HK-2 (cell line): ENCODE measurements at regions not wholly inside any gene's neighbourhood (a gene's known extent, or its start where the extent isn't known, plus 50 kb on each side); places are given as distances from the start of the nearest gene placed in this dataset.
"Not testable (repeated sequence)": the region's sequence is repeated elsewhere in the genome, so short reads cannot be mapped to it uniquely, and the experiment has no call there.

ENCODE experiments used
- DNase-seq: peaks from one replicate; pipeline ENCODE4 v3.0.0-alpha.2; 2018; ENCODE audit not compliant: unreplicated experiment

DNA sequence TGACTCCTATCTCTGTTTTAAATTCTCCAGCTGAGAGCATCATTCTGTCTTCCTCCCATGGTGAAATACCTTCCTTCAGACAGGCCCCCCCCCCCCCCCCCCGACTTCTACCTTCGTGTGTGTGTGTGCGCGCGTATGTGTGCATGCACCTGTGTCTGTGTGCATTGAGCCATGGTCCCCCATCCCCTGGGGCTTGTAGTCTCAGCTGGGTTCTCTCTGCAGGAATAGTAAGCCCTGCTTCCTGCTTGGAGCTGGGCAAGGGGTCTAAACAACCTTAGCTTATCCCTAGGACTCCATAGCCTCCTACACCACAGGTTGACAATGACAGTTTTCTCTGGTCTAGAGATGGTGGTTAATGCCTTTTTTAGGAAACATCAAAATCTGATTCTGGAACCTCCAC is 427.5 kb upstream of the KLHL29 start:
- no peak for DNase-seq

DNA sequence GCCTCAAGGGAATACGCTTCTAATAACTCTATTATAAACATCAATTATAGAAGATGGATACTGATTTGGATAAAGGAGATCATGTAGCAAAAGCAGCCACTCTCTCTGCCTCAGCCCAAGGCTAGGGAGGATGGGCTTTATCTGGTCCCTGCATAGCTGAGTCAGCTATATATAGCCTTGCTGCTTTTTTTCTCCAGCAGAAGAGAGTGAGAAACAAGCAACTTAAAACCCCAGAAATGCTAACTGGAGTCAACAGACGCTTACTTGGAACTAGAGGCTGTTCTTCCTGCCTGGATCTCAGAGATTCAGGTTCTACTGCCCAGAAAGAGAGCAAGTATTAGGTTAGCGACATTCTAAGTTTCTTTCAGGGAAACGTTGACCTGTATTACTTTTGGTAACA is 426.7 kb upstream of the KLHL29 start:
- DNase-seq = no peak

DNA sequence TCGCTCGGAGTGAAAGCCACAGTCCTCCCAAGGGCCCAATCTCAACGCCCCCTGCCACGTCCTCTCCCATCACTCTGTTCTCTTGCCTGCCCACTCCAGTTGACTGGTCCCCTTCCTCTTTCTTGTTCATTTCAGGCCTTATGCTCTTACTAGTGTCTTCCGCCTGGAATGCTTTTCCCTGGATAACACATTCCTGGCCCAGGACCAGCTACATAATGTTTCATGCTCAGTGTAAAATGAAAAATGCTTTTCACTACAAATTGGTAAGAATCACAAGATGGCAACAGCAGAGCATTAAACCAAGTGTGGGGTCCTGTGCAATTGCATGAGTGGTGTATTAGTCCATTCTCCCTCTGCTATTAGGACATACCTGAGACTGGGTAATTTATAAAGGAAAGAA is 417.2 kb upstream of the KLHL29 start:
- DNase-seq = no peak

DNA sequence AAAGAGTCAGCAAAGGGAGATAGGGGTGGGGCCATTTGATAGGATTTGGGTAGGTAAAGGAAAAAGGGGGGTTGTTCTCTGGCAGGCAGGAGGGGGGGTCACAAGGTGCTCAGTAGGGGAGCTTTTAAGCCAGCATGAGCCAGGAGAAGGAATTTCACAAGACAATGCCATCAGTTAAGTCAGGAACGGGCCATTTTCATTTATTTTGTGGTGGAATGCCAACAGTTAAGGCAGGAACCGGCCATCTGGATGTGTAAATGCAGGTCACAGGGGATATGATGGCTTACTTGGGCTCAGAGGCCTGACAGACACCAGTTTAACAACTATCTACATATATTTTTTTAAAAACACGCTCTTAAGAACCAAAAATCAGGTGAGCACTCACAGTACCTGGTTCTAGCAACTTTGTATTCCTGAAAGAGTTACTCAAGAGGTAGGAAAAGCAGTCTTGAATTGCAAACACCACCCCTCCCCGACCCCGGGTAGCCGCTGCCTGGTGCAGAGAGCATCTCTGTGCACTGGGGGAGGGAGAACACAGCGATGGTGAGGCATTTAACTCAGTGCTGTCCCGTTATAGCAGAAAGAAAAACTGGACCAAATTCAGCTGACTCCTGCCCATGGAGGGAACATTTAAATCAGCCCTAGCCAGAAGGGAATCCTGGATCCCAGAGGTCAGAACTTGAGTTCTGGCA is 414.5 kb upstream of the KLHL29 start:
- DNase-seq = no peak

DNA sequence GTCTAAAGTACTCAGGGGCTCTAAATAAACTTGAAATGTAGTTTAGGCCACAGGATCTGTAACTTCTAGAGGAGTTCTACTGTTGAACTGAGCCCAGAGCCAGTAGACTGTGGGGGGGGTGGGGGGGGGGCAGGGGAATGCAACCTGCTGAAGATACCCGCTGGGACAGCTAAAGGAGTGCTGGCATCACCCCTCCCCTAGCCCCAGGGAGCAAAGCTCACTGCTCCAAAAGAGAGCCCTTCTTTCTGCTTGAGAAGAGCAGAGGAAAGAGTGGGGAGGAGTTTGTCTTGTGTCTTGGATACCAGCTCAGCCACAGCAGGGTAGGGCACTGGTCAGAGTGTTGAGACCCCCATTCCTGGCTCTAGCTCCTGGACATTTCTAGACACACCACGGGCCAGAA is 414.0 kb upstream of the KLHL29 start:
- DNase-seq = no peak

DNA sequence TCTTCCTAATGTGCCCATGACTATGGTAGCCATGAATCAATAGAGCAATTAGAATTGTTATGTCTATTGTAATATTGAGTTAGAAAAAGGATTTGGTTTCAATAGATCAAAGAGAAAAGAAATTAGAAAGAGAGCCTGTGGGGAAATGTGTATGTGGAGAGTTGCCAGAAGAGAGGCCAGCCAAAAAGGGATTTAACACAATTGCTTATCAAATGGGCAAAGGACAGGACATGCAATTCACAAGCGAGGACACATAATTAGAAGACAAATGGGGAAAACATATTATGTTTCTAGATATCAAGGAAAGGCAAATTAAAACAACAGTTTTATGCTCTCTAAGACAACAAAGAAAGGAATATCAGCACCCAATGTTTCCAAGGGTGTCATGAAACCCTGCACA is 403.2 kb upstream of the KLHL29 start:
- DNase-seq = no peak

DNA sequence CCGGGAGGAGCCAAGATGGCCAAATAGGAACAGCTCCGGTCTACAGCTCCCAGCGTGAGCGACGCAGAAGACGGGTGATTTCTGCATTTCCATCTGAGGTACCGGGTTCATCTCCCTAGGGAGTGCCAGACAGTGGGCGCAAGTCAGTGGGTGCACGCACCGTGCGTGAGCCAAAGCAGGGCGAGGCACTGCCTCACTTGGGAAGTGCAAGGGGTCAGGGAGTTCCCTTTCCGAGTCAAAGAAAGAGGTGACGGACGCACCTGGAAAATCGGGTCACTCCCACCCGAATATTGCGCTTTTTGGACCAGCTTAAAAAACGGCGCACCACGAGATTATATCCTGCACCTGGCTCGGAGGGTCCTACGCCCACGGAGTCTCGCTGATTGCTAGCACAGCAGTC is 400.8 kb upstream of the KLHL29 start:
- DNase-seq = not testable (repeated sequence)

DNA sequence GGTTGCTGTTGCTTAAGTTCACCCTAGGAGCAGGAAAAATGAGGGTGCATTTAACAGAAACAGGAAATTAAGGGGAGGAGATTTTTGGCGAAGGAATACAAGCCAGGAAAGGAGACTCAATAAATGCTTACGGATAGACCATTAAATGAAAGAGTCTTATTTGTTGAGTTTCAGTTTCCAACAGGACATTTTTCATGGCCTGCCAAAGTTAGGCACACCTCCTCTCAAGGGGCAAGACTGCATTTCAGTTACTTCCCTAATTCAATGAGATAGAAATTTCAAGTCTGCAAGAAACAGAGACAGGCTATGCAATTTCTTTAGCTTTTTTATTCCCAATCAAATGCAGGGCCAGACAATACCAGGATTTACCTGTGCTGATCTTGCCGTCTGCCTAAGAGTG is 394.7 kb upstream of the KLHL29 start:
- no peak for DNase-seq

DNA sequence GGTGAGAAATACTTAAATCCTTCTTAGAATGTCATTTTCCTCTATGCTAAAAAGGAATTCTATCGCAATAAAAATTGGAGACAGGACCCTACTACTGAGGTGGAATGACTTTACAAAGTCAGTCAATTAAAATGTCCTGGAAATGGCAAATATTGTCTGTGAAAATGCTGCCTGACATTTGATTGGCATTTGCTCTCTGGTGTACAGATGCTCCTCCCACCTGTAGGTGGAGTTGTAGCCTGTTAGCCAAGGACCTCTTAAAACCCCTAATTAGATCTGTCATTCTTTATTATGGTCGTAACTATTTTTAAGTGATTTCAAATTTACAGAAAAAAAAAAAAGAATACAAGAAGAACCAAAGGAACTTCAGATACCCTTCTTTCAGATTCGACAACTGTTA is 393.1 kb upstream of the KLHL29 start:
- DNase-seq = no peak

DNA sequence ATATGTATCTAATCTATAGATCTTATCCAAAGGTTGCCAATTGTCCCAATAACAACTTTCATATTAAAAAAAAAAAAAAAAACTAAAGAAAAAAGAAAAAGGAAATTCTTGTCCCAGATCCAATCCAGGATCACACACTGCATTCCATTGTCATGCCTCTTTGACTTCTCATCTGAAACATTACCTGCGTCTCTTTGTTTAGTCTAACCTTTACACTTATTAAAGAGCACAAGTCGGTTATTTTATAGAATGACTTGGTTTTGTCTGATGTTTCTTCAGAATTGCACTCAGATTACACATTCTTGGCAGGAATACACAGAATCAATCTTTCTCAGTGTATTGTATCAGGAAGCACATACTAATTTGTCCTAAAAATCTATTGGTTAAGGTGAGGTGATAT is 392.5 kb upstream of the KLHL29 start:
- no peak for DNase-seq

DNA sequence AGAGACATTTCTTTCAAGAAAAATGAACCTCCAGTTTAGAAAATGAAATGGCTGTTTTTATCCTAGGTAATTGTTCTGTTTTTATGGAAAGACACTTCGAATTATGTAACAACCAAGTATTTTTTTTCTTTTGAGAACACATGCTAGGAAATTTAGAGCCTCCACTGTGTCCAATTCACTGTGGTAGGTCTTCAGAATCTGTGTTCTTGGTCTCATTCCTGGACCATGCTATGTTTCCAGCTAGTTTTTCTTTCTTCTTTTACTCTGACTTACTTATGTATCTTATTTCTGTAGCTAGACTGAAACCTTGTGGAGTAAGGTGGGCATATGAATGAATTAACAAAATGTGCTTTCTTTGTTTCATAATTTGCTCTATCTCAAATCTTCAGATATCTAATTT is 391.7 kb upstream of the KLHL29 start:
- no peak for DNase-seq

DNA sequence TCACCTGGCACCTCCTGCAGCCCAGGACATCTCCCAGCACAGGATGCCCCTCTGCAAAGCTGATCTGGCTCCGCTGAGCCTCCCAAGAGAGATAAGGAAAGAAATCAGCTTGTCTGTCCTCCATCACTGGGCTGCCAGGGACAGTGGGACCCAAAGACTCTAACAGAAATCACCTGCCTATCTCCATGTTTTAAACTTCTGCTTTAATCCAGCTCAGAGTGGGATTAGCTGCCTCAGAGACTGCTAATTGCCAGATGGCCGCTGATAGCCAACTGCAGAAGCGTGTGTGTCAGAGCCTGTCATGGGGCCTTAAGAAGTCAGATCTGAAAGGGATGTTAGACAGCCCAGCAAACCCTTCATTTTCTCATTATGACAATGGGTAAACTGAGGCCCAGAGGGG is 389.4 kb upstream of the KLHL29 start:
- no peak for DNase-seq

DNA sequence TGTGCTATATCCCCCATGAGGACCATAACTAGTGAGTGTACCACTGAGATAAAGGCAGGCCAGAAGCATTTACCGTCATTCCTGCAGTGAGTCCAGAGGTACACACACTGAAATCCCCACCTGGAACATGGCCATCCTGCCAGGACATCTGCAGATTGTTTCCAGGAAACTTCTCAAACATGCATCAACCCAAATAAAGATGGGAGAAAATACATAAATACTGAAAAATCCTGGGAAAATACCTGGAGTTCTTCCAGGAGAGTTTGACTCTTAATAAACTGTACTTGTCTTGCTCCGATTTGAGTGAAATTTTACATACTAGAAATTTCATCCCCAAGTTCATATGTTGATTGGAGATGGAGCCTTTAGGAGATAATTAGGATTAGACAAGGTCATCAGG is 388.1 kb upstream of the KLHL29 start:
- DNase-seq = no peak

DNA sequence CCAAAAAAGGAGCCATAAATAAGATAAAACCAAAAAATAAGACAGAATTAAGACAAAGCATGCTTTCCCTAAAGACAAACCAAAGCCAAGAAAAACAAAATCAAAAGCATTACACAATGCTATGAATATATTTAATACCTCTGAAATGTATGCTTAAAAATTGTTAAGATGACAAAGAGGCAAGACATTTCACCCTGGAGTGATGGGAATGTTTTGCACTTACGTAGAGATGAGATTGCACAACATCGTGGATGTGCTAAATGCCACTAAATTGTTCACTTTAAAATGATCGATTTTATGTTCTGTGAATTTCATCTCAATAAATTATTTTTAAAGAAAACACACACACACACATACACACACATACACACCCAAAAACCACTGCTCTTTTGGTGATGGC is 386.6 kb upstream of the KLHL29 start:
- no peak for DNase-seq

DNA sequence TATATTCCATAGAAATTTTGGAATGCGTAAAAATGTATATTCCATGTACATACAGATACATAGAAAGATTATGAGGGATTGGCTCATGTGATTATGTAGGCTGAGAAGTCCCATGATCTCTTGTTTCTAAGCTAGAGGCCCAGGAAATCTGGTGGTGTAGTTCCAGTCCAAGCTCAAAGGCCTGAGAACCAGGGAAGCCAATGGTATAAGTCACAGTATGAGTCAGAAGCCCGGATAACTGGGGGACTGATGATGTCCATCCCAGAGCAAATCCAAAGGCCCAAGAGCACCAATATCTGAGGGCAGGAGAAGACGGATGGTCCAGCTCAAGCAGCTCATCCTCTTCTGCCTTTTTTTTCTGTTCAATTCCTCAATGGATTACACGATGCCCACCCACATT is 385.0 kb upstream of the KLHL29 start:
- DNase-seq = no peak

DNA sequence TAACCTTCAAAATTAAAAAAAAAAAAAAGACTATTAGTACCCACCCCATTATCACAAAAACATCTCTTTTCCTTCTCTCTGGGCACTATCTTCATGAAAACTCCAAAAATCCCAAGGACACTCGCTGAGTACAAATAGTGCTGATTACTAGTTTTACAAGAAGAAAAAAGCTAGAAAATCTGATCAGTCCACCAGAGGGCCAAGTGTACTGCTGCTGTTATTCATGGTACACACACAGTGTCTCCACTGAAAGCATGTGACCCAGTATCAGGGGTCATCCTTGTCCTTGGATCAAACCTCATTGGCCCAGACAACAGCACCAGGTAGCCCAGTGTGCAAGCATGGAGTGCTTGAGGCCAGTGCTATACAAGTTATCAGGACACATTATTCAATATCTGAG is 382.7 kb upstream of the KLHL29 start:
- no peak for DNase-seq

DNA sequence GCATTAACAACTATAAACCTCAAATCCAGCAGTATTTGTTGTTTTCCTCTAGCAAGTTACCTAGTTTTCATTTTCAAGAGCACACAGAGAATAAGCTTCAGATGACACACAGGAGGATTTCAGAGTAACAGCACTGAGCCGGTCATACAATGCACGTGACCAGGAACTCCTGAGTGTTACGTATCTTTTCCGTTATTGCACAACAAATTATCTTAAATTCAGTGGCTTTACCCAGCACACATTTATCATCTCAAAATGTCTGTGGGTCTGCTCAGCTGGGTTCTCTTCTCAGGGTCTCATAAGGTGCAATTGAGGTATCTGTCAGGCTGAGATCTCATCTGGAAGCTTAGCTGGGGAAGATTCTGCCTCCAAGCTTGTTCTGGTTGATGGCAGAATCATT is 379.5 kb upstream of the KLHL29 start:
- DNase-seq = no peak

DNA sequence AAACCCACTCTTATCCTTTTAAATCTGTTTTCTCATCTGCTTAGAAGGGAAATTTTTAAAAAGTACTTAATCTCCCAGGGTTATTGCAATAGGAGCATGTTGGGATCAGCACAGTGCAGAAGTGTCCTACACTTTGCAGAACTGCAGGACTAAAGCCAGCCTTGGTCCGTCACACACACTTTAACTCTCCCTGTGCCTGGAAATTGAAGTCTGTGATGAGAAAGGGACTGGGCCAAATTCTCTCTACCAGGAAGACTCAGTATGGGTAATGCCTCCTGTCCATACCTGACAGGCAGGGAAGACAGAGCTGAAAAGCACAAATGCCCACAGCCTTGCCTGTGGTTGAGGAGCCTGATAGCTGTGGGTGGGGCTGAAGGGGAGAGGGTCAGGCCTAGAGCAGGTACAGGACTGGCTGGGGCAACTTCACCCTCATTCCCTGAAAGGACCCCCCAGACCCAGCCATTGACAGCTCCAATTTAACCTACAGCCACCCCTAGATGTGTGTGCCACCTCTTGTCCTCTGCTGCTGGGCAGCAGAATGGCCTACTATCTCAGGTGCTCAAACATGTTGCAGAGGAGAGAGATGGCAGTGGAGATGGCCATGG is 377.2 kb upstream of the KLHL29 start:
- DNase-seq = no peak

DNA sequence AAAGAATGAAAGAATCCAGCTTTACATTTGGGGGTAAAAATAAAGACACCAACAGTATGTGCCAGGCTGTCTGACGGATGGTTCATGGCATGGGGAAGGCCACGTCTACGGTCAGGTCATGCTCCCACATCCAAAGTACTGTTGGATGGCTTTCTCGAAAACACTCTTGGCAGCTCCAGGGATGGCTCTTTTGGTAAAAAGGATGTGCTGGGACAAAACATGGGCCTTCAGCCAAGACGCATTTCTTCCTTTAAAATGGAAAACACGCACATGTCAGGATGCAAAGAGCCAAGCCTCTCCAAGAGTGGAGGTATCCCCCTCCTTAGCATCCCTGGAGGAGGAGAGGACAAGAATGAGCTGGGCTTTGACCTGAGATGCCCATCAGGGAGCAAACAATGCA is 376.5 kb upstream of the KLHL29 start:
- DNase-seq = no peak

DNA sequence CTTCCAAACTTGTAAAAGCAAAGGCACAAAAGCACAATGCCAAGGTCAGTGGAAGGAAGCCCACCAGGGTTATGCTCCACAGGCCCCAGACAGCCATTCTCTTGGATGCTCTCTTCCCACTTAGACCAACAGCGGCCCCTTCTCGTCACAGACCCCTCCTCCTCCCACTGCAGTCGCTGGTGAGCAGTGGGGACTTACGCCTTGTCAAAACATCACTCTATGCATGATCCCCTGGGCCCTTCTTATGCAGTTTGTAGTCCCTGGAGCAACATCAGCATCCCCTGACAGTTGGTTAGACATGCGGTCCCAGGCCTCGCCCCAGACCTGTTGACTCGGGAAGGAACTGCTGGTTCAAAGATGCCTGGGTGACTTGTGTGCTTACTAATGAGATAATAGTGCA is 376.0 kb upstream of the KLHL29 start:
- DNase-seq = no peak

DNA sequence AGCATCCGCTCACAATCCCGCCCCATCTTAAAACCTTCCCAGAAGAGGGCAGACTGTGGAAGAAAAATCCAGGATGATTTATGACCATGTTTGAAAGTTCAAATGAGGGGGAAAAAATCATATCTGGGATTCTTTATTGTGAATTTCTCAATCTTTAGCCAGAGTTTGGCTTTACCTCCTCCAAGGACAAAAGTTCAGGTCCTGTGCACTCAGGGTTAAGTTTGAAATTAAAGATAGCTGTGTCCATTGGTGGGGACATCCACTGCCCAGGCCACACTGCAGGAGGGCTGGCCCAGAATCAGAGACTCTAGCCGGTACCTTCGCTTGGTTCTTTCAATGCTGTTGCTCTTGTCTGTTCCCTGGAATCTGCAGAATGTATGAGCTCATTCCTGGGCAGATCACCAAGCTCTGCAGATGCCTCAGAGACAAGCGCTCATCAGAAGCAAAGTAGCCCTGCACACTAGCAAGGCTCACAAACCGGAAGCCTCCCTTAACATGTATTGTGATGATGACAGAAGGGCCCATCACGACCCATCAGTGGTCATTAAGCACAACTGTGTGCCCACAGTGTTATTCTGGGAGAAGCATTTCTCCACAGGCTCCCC is 375.3 kb upstream of the KLHL29 start:
- no peak for DNase-seq

DNA sequence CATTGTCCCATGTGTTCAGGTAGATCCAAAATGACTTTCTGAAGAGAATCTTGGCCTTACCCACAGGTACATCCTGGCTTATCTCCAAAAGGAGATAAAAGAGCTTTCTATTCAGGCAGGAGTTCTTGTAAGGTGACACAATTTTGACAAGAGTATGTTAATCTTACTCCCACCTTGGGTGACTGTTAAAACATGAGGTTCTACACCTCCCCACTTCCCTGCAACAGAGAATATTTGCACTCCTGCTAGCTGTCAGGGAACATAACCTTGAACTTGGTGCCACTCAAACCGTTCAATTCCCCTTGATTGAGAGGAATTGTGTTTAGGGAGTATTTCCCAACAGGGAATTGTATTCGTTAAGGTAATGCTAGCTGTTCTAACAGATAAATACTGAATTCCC is 372.5 kb upstream of the KLHL29 start:
- DNase-seq = no peak

DNA sequence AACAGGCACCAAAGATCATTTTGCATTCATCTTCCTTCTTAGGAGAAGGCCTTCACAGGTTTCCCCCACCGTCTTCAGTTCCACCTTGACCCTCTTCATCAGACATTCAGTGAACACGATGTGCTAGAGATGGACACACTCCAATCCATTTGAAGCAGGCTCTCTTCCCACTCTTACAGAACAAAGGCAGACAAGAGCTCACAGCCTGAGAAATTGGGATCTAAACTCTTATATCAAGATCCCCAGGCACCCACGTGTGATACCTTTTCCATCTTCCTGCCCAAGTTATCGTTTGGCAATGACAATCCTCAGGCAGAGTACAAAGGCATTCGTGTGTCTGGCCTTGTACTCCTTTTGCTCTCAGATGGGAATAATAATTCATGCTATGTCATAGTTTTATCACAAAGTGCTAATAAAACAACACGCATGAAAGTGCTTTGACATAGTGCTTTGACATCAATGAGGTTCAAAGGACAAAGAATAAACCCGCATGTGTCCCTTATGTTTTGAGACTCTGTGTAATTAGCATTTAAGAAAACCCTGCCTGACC is 369.3 kb upstream of the KLHL29 start:
- DNase-seq = no peak
